ENCODE measurements at regions not wholly inside any gene's neighbourhood (a gene's known extent, or its start where the extent isn't known, plus 50 kb on each side); places are given as distances from the start of the nearest gene placed in this dataset.

- Histone ChIP-seq H4K20me1 (ENCODE audit: insufficient read depth, low read length) (no peaks in the 10 kb centered on the region), H3K4me2 (ENCODE audit: low read length) (no peak overlapping the region), H3K36me3 (replicated peaks; ENCODE audit: low read depth, low read length) (no peaks in the 10 kb centered on the region), H2AFZ (ENCODE audit: low read depth, low read length) (no peak overlapping the region), H3K4me3 (ENCODE audit: low read length) (no peak overlapping the region), H3K27me3 (ENCODE audit: low read depth, low read length) (peaks cover 7% of the 10 kb centered on the region; the same call in 1 of the 2 replicates), H3K79me2 (ENCODE audit: low read length) (no peaks in the 10 kb centered on the region), H3K9me3 (ENCODE audit: insufficient read depth, low read length) (no peaks in the 10 kb centered on the region), H3K9ac (ENCODE audit: low read length) (no peak overlapping the region), H3K27ac (ENCODE audit: low read length) (no peak overlapping the region), H3K4me1 (ENCODE audit: low read length) (no peaks in the 10 kb centered on the region)
- TF ChIP-seq CTCF (IDR thresholded peaks at IDR 0.05; ENCODE audit: low read depth, low read length), result no peak
- no peak for TF ChIP-seq EZH2phosphoT487 (IDR thresholded peaks at IDR 0.05; ENCODE audit: low read depth)
Observed at GRCh38 chr9:107919263-107919662, 429.7 kb upstream of the KLF4 start.

- TF ChIP-seq CTCF (IDR thresholded peaks at IDR 0.05; ENCODE audit: low read depth, low read length) (no peak), EZH2phosphoT487 (IDR thresholded peaks at IDR 0.05; ENCODE audit: low read depth) (no peak)
Observed at GRCh38 chr9:107918749-107919148, 429.2 kb upstream of the KLF4 start.

GRCh38 chr9:107914151-107914550 lies 424.6 kb upstream of the KLF4 start:
- Histone ChIP-seq H3K4me3 (ENCODE audit: low read length) (no peak overlapping the region), H3K9me3 (ENCODE audit: insufficient read depth, low read length) (no peaks in the 10 kb centered on the region), H3K9ac (ENCODE audit: low read length) (no peak overlapping the region), H4K20me1 (ENCODE audit: insufficient read depth, low read length) (no peaks in the 10 kb centered on the region), H3K27ac (ENCODE audit: low read length) (no peak overlapping the region), H3K36me3 (replicated peaks; ENCODE audit: low read depth, low read length) (no peaks in the 10 kb centered on the region), H3K79me2 (ENCODE audit: low read length) (no peaks in the 10 kb centered on the region), H3K4me1 (ENCODE audit: low read length) (no peaks in the 10 kb centered on the region), H2AFZ (ENCODE audit: low read depth, low read length) (no peak overlapping the region), H3K27me3 (ENCODE audit: low read depth, low read length) (no peaks in the 10 kb centered on the region; the same call in 1 of the 2 replicates), H3K4me2 (ENCODE audit: low read length) (no peak overlapping the region)
- no peak for TF ChIP-seq EZH2phosphoT487 (IDR thresholded peaks at IDR 0.05; ENCODE audit: low read depth)
- TF ChIP-seq CTCF (IDR thresholded peaks at IDR 0.05; ENCODE audit: low read depth, low read length), result no peak

More at GRCh38 chr9:107918749-107919148, 429.2 kb upstream of the KLF4 start:
- H3K27me3 ChIP-seq (ENCODE audit: low read depth, low read length), result peaks cover 7% of the 10 kb centered on the region; the same call in 1 of the 2 replicates
- no peaks in the 10 kb centered on the region for H3K79me2 ChIP-seq (ENCODE audit: low read length)
- H3K4me2 ChIP-seq (ENCODE audit: low read length), result no peak overlapping the region
- no peak overlapping the region for H3K27ac ChIP-seq (ENCODE audit: low read length)
- no peak overlapping the region for H2AFZ ChIP-seq (ENCODE audit: low read depth, low read length)
- H4K20me1 ChIP-seq (ENCODE audit: insufficient read depth, low read length), result no peaks in the 10 kb centered on the region
- no peak overlapping the region for H3K4me3 ChIP-seq (ENCODE audit: low read length)
- no peaks in the 10 kb centered on the region for H3K36me3 ChIP-seq (replicated peaks; ENCODE audit: low read depth, low read length)
- no peaks in the 10 kb centered on the region for H3K9me3 ChIP-seq (ENCODE audit: insufficient read depth, low read length)
- H3K9ac ChIP-seq (ENCODE audit: low read length), result no peak overlapping the region
- no peaks in the 10 kb centered on the region for H3K4me1 ChIP-seq (ENCODE audit: low read length)

- Histone ChIP-seq H3K4me3 (ENCODE audit: low read length) (no peak overlapping the region), H3K9me3 (ENCODE audit: insufficient read depth, low read length) (no peaks in the 10 kb centered on the region), H3K27me3 (ENCODE audit: low read depth, low read length) (no peaks in the 10 kb centered on the region), H3K79me2 (ENCODE audit: low read length) (no peaks in the 10 kb centered on the region), H2AFZ (ENCODE audit: low read depth, low read length) (no peak overlapping the region), H3K4me1 (ENCODE audit: low read length) (peaks cover 2% of the 10 kb centered on the region; the same call in 1 of the 2 replicates), H3K36me3 (replicated peaks; ENCODE audit: low read depth, low read length) (no peaks in the 10 kb centered on the region), H3K9ac (ENCODE audit: low read length) (no peak overlapping the region), H3K4me2 (ENCODE audit: low read length) (no peak overlapping the region), H4K20me1 (ENCODE audit: insufficient read depth, low read length) (no peaks in the 10 kb centered on the region), H3K27ac (ENCODE audit: low read length) (no peak overlapping the region)
- no peak for TF ChIP-seq EZH2phosphoT487 (IDR thresholded peaks at IDR 0.05; ENCODE audit: low read depth)
- TF ChIP-seq CTCF (IDR thresholded peaks at IDR 0.05; ENCODE audit: low read depth, low read length), result no peak
Observed at GRCh38 chr9:107907715-107908114, 418.1 kb upstream of the KLF4 start.
